Fibroblast of villous mesenchyme (primary cell): ENCODE measurements at regions not wholly inside any gene's neighbourhood (a gene's known extent, or its start where the extent isn't known, plus 50 kb on each side); places are given as distances from the start of the nearest gene placed in this dataset.

Experiments
- DNase-seq: peaks from one replicate; pipeline ENCODE4 v3.0.0-alpha.2; 2010; ENCODE audit warnings: low read depth
- H3K4me3 ChIP-seq: 2 replicates; pipeline ENCODE4 v1.5.1; 2011; ENCODE audit warnings: low read depth, mild to moderate bottlenecking, low read length
- CTCF ChIP-seq: IDR thresholded peaks from 2 replicates; pipeline ENCODE4 v1.5.1; 2012; ENCODE audit warnings: low read depth, mild to moderate bottlenecking, low read length; ENCODE audit not compliant: insufficient read depth

- no peak for DNase-seq
- H3K4me3 ChIP-seq: no peak overlapping the region
- no peak for TF ChIP-seq CTCF
Observed at GRCh38 chr7:19623676-19624075, 85.2 kb downstream of the POLR1F start.

GRCh38 chr7:19621740-19622139 lies 87.1 kb downstream of the POLR1F start:
- DNase-seq: peak; percentile 24
- no peak for TF ChIP-seq CTCF
- H3K4me3 ChIP-seq: no peak overlapping the region

- H3K4me3 ChIP-seq: no peak overlapping the region
- peak; percentile 16 for DNase-seq
- no peak for TF ChIP-seq CTCF
Observed at GRCh38 chr7:19620470-19620869, 88.4 kb downstream of the POLR1F start.

- no peak overlapping the region for H3K4me3 ChIP-seq
- TF ChIP-seq CTCF: no peak
- DNase-seq: peak; percentile 24
Observed at GRCh38 chr7:19619122-19619521, 89.7 kb downstream of the POLR1F start.

- no peak for TF ChIP-seq CTCF
- DNase-seq: peak; percentile 64
- no peak overlapping the region for H3K4me3 ChIP-seq
Observed at GRCh38 chr7:19617901-19618300, 90.9 kb downstream of the POLR1F start.

GRCh38 chr7:19610194-19610943 lies 98.5 kb downstream of the POLR1F start:
- no peak overlapping the region for H3K4me3 ChIP-seq
- no peak for DNase-seq
- TF ChIP-seq CTCF: no peak

GRCh38 chr7:19589446-19589845 lies 119.4 kb downstream of the POLR1F start:
- TF ChIP-seq CTCF: no peak
- no peak overlapping the region for H3K4me3 ChIP-seq
- DNase-seq: no peak
